IPS-18c (cell line): ENCODE measurements at regions not wholly inside any gene's neighbourhood (a gene's known extent, or its start where the extent isn't known, plus 50 kb on each side); places are given as distances from the start of the nearest gene placed in this dataset.

Source experiments
- H3K4me3 ChIP-seq: 2 replicates; pipeline ENCODE4 v1.7.0; 2013; ENCODE audit warnings: low read depth, mild to moderate bottlenecking, low read length, moderate library complexity; ENCODE audit not compliant: insufficient read depth
- H3K9me3 ChIP-seq: one replicate; pipeline ENCODE4 v1.6.1; 2013; ENCODE audit warnings: mild to moderate bottlenecking, low read length, moderate library complexity; ENCODE audit not compliant: control insufficient read depth, insufficient read depth

- no peaks in the 10 kb centered on the region for H3K9me3 ChIP-seq
- H3K4me3 ChIP-seq: no peak overlapping the region
These were observed 142.8 kb upstream of the ID2 start for GRCh38 chr2:8538931-8539621.

GRCh38 chr2:8539743-8540551 lies 141.9 kb upstream of the ID2 start:
- H3K4me3 ChIP-seq: no peak overlapping the region
- no peaks in the 10 kb centered on the region for H3K9me3 ChIP-seq

- no peaks in the 10 kb centered on the region for H3K9me3 ChIP-seq
- H3K4me3 ChIP-seq: no peak overlapping the region
These were observed 141.3 kb upstream of the ID2 start for GRCh38 chr2:8540552-8541055.

- H3K4me3 ChIP-seq: no peak overlapping the region
- no peaks in the 10 kb centered on the region for H3K9me3 ChIP-seq
These were observed 140.6 kb upstream of the ID2 start for GRCh38 chr2:8541223-8541622.

GRCh38 chr2:8541636-8542035 lies 140.2 kb upstream of the ID2 start:
- no peak overlapping the region for H3K4me3 ChIP-seq
- H3K9me3 ChIP-seq: no peaks in the 10 kb centered on the region

GRCh38 chr2:8542381-8543059 lies 139.3 kb upstream of the ID2 start:
- no peak overlapping the region for H3K4me3 ChIP-seq
- H3K9me3 ChIP-seq: no peaks in the 10 kb centered on the region

- no peaks in the 10 kb centered on the region for H3K9me3 ChIP-seq
- no peak overlapping the region for H3K4me3 ChIP-seq
These were observed 138.8 kb upstream of the ID2 start for GRCh38 chr2:8543060-8543382.

GRCh38 chr2:8543383-8544170 lies 138.3 kb upstream of the ID2 start:
- Histone ChIP-seq H3K9me3 (no peaks in the 10 kb centered on the region), H3K4me3 (no peak overlapping the region)

- Histone ChIP-seq H3K9me3 (no peaks in the 10 kb centered on the region), H3K4me3 (no peak overlapping the region)
These were observed 137.6 kb upstream of the ID2 start for GRCh38 chr2:8544171-8544785.

- no peak overlapping the region for H3K4me3 ChIP-seq
- no peaks in the 10 kb centered on the region for H3K9me3 ChIP-seq
These were observed 136.8 kb upstream of the ID2 start for GRCh38 chr2:8544786-8545694.

- H3K9me3 ChIP-seq: no peaks in the 10 kb centered on the region
- no peak overlapping the region for H3K4me3 ChIP-seq
These were observed 135.9 kb upstream of the ID2 start for GRCh38 chr2:8545695-8546611.

- H3K4me3 ChIP-seq: no peak overlapping the region
- no peaks in the 10 kb centered on the region for H3K9me3 ChIP-seq
These were observed 135.1 kb upstream of the ID2 start for GRCh38 chr2:8546612-8547283.

- no peak overlapping the region for H3K4me3 ChIP-seq
- H3K9me3 ChIP-seq: no peaks in the 10 kb centered on the region
These were observed 134.4 kb upstream of the ID2 start for GRCh38 chr2:8547284-8548064.

- Histone ChIP-seq H3K4me3 (no peak overlapping the region), H3K9me3 (no peaks in the 10 kb centered on the region)
These were observed 133.7 kb upstream of the ID2 start for GRCh38 chr2:8548065-8548618.
